A549 (cell line): ENCODE measurements at regions not wholly inside any gene's neighbourhood (a gene's known extent, or its start where the extent isn't known, plus 50 kb on each side); places are given as distances from the start of the nearest gene placed in this dataset.

ENCODE experiments used
- ATAC-seq, 2 experiments: fragments of 200-7000 bp in 1 of 2; fragments of >200 bp in 1 of 2; cut with Nextera tagmentation in 1 of 2; cut with Tn5 transposase in 1 of 2; 3 replicates each; pipeline versions ENCODE4 v1.8.0 to v1.9.1; 2018 to 2020; ENCODE audit warnings: mild to moderate bottlenecking in 1 of 2, moderate library complexity in 1 of 2
- CTCF ChIA-PET: fragments of 300-600 bp; sonication (Branson Sonifier 250); formaldehyde crosslinking; extraction: SDS; loops from one replicate; lab custom pipeline; 2021; ENCODE audit warnings: antibody characterized with exemption, inconsistent platforms; lab: Yijun Ruan, JAX
- POLR2A ChIA-PET: fragments of 350-600 bp; formaldehyde crosslinking; extraction: SDS; loops from one replicate; lab custom pipeline; 2021; ENCODE audit warnings: antibody characterized with exemption, inconsistent platforms; lab: Yijun Ruan, JAX
- DNase-seq, 2 experiments: peaks; one replicate each; pipeline versions ENCODE4 v3.0.0 to v3.0.0-alpha.2; 2011 to 2016; ENCODE audit warnings: low read depth in 1 of 2, low spot score in 1 of 2
- FAIRE-seq: peaks from 2 replicates; lab custom pipeline; 2011; peaks lifted over from hg19 to GRCh38; lab: Jason Lieb, UNC
- H3K27ac ChIP-seq, 2 experiments: fragments of >200 bp; sonication (Bioruptor Twin); formaldehyde crosslinking; 3 replicates each; pipeline ENCODE4 v1.5.1; 2016 to 2017
- H3K4me1 ChIP-seq: fragments of >200 bp; sonication (Bioruptor Twin); formaldehyde crosslinking; 3 replicates; pipeline ENCODE4 v1.6.1; 2016
- H3K4me2 ChIP-seq: fragments of >200 bp; sonication (Bioruptor Twin); formaldehyde crosslinking; 3 replicates; pipeline ENCODE4 v1.6.1; 2016
- H3K4me3 ChIP-seq: fragments of >200 bp; sonication (Bioruptor Twin); formaldehyde crosslinking; 3 replicates; pipeline ENCODE4 v1.5.1; 2016
- H3K9me3 ChIP-seq: fragments of >200 bp; sonication (Bioruptor Twin); formaldehyde crosslinking; 3 replicates; pipeline ENCODE4 v1.6.1; 2016
- ATOH8 ChIP-seq: fragments of 250-450 bp; sonication (Bioruptor Pico); IDR thresholded peaks from 2 replicates; pipeline ENCODE4 v1.5.0; 2020; ENCODE audit warnings: low read depth, mild to moderate bottlenecking, moderate library complexity
- BHLHE40 ChIP-seq: IDR thresholded peaks from 2 replicates; pipeline ENCODE4 v1.6.1; 2012; ENCODE audit warnings: low read depth, low read length, inconsistent platforms
- CEBPB ChIP-seq, 2 experiments: fragments of >200 bp in 1 of 2; sonication (Bioruptor Twin) in 1 of 2; formaldehyde crosslinking in 1 of 2; IDR thresholded peaks; 2 replicates each; pipeline ENCODE4 v1.6.1; 2012 to 2016
- ESRRA ChIP-seq: fragments of 150-350 bp; IDR thresholded peaks from 2 replicates; pipeline ENCODE4 v1.6.1; 2014; ENCODE audit warnings: mild to moderate bottlenecking, low read length, borderline replicate concordance
- FOSL2 ChIP-seq, 2 experiments: fragments of 450-650 bp in 1 of 2; fragments of >200 bp in 1 of 2; sonication (Bioruptor Twin) in 1 of 2; formaldehyde crosslinking; IDR thresholded peaks; 2 replicates each; pipeline versions ENCODE4 v1.5.0 to v1.6.1; 2016 to 2020; ENCODE audit warnings: mild to moderate bottlenecking in 1 of 2, moderate library complexity in 1 of 2
- FOXS1 ChIP-seq: fragments of 250-450 bp; sonication (Bioruptor Pico); IDR thresholded peaks from 2 replicates; pipeline ENCODE4 v1.5.0; 2020; ENCODE audit warnings: mild to moderate bottlenecking, moderate library complexity
- HOXA7 ChIP-seq: fragments of 250-450 bp; sonication (Bioruptor Pico); IDR thresholded peaks from 2 replicates; pipeline ENCODE4 v1.5.0; 2020; ENCODE audit warnings: mild to moderate bottlenecking, moderate library complexity
- HOXB13 ChIP-seq: fragments of 250-450 bp; sonication (Bioruptor Pico); IDR thresholded peaks from 2 replicates; pipeline ENCODE4 v1.5.0; 2020; ENCODE audit warnings: low read depth, mild to moderate bottlenecking, moderate library complexity
- JUNB ChIP-seq: fragments of >200 bp; sonication (Bioruptor Twin); formaldehyde crosslinking; IDR thresholded peaks from 2 replicates; pipeline ENCODE4 v1.6.1; 2016
- MAFK ChIP-seq: fragments of 450-650 bp; IDR thresholded peaks from 2 replicates; pipeline ENCODE4 v1.6.1; 2014; ENCODE audit not compliant: partially characterized antibody
- NR3C1 ChIP-seq: fragments of >200 bp; sonication (Bioruptor Twin); formaldehyde crosslinking; IDR thresholded peaks from 3 replicates; pipeline ENCODE4 v1.6.1; 2017
- POLR2AphosphoS2 ChIP-seq: conservative IDR thresholded peaks from 2 replicates; pipeline ENCODE4 v1.6.1; 2012; ENCODE audit warnings: low read length, improper control_type of control experiment, inconsistent platforms
- RFX5 ChIP-seq: fragments of 450-650 bp; IDR thresholded peaks from 2 replicates; pipeline ENCODE4 v1.7.1; 2014; ENCODE audit warnings: antibody characterized with exemption, mild to moderate bottlenecking, moderate library complexity
- SREBF2 ChIP-seq: fragments of 450-650 bp; IDR thresholded peaks from 2 replicates; pipeline ENCODE4 v1.6.1; 2014; ENCODE audit warnings: mild to moderate bottlenecking, moderate library complexity
- TFCP2L1 ChIP-seq: fragments of 250-450 bp; sonication (Bioruptor Pico); IDR thresholded peaks from 2 replicates; pipeline ENCODE4 v1.5.0; 2021; ENCODE audit warnings: mild to moderate bottlenecking
- TP53 ChIP-seq: fragments of 250-450 bp; sonication (Bioruptor Pico); IDR thresholded peaks from 2 replicates; pipeline ENCODE4 v1.5.0; 2021; ENCODE audit warnings: mild to moderate bottlenecking, moderate library complexity
- ZC3H11A ChIP-seq: fragments of 450-650 bp; IDR thresholded peaks from 2 replicates; pipeline ENCODE4 v1.6.1; 2014; ENCODE audit warnings: antibody characterized with exemption, mild to moderate bottlenecking
- WGBS: methylation state at CpG from one replicate; pipeline ENCODE4 v1.1.6; 2017; ENCODE audit errors: missing lambda C conversion rate; 5-methylcytosine and 5-hydroxymethylcytosine counted together
- TF ChIP-seq, protein P1 (sequence below): fragments of >200 bp; sonication (Bioruptor Twin); formaldehyde crosslinking; IDR thresholded peaks from 2 replicates; pipeline ENCODE4 v1.6.1; 2016
- TF ChIP-seq, protein P2 (sequence below): fragments of 200-600 bp; sonication (generic); IDR thresholded peaks from 2 replicates; pipeline ENCODE4 v1.6.1; 2016; ENCODE audit warnings: antibody characterized with exemption, mild to moderate bottlenecking, moderate library complexity
- TF ChIP-seq, protein P3 (sequence below): fragments of 250-450 bp; sonication (Bioruptor Pico); IDR thresholded peaks from 2 replicates; pipeline ENCODE4 v1.5.0; 2021; ENCODE audit warnings: mild to moderate bottlenecking, moderate library complexity, borderline replicate concordance

GRCh38 chr3:191094057-191094845 lies 104.8 kb upstream of the OSTN start:
- Histone ChIP-seq H3K4me3 (no peak overlapping the region), H3K9me3 (no peaks in the 10 kb centered on the region), H3K27ac (no peak overlapping the region), H3K4me2 (peak overlapping the region; percentile 35; the same call in 2 of the 3 replicates), H3K4me1 (peaks cover 8% of the 10 kb centered on the region; the same call in 2 of the 3 replicates)
- ATAC-seq: peak; percentile 65 to 68
- TF ChIP-seq BHLHE40: no peak
- no peak for TF ChIP-seq POLR2AphosphoS2
- peak; percentile 28 to 63; a peak in 3 of 4 replicates for TF ChIP-seq CEBPB (IDR thresholded peaks at IDR 0.05)
- TF ChIP-seq, protein P1, sequence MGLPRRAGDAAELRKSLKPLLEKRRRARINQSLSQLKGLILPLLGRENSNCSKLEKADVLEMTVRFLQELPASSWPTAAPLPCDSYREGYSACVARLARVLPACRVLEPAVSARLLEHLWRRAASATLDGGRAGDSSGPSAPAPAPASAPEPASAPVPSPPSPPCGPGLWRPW: no peak
- TF ChIP-seq, protein P2, sequence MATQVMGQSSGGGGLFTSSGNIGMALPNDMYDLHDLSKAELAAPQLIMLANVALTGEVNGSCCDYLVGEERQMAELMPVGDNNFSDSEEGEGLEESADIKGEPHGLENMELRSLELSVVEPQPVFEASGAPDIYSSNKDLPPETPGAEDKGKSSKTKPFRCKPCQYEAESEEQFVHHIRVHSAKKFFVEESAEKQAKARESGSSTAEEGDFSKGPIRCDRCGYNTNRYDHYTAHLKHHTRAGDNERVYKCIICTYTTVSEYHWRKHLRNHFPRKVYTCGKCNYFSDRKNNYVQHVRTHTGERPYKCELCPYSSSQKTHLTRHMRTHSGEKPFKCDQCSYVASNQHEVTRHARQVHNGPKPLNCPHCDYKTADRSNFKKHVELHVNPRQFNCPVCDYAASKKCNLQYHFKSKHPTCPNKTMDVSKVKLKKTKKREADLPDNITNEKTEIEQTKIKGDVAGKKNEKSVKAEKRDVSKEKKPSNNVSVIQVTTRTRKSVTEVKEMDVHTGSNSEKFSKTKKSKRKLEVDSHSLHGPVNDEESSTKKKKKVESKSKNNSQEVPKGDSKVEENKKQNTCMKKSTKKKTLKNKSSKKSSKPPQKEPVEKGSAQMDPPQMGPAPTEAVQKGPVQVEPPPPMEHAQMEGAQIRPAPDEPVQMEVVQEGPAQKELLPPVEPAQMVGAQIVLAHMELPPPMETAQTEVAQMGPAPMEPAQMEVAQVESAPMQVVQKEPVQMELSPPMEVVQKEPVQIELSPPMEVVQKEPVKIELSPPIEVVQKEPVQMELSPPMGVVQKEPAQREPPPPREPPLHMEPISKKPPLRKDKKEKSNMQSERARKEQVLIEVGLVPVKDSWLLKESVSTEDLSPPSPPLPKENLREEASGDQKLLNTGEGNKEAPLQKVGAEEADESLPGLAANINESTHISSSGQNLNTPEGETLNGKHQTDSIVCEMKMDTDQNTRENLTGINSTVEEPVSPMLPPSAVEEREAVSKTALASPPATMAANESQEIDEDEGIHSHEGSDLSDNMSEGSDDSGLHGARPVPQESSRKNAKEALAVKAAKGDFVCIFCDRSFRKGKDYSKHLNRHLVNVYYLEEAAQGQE: no peak
- no peak for TF ChIP-seq TFCP2L1 (CRISPR knock-in tag)
- no peak for TF ChIP-seq HOXB13 (CRISPR knock-in tag)
- no peak for TF ChIP-seq HOXA7 (CRISPR knock-in tag)
- no peak for TF ChIP-seq SREBF2
- TF ChIP-seq RFX5: no peak
- TF ChIP-seq MAFK: peak; percentile 89
- TF ChIP-seq JUNB: peak; percentile 66
- peak; percentile 53; the same call in 1 of the 2 replicates for TF ChIP-seq FOSL2 (IDR thresholded peaks at IDR 0.05)
- peak; percentile 68 for TF ChIP-seq FOSL2 (CRISPR knock-in tag; IDR thresholded peaks at IDR 0.05)
- TF ChIP-seq ZC3H11A: no peak
- peak in 1 of 2 experiments; percentile 40 for DNase-seq
- ChIA-PET POLR2A (no interaction called here), CTCF (no interaction called here)
- 35% methylated on average over 3 of the region's 3 CpGs for WGBS
- no peak for FAIRE-seq

DNA sequence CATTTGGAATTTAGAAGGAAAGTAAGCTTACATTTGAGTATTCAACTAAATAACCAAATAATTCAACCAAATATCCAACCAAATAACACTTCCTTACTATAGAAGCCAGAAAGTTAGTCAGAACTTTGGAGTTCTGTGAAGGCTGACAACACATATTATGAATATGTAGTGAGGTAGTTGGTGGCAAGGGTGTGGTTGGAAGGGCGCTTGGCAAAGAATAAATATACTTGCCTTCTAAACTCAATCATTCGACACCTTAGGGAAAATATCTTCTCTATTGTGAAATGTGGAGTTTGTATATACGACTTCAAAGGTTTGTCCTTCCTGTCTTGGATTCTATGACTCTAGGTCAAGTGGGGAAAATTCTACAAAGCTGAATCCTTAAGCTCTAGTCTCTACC lies 111.7 kb upstream of the OSTN start:
- FAIRE-seq: no peak
- ChIA-PET POLR2A (no interaction called here), CTCF (no interaction called here)
- Histone ChIP-seq H3K4me1 (no peaks in the 10 kb centered on the region), H3K4me3 (no peak overlapping the region), H3K27ac (no peak overlapping the region), H3K4me2 (no peak overlapping the region), H3K9me3 (no peaks in the 10 kb centered on the region)
- no peak for DNase-seq
- 34% methylated on average over 3 of the region's 3 CpGs for WGBS
- TF ChIP-seq ATOH8 (no peak), FOXS1 (CRISPR knock-in tag) (no peak), TP53 (CRISPR knock-in tag) (no peak), NR3C1 (no peak), ESRRA (no peak)
- TF ChIP-seq, protein P3, sequence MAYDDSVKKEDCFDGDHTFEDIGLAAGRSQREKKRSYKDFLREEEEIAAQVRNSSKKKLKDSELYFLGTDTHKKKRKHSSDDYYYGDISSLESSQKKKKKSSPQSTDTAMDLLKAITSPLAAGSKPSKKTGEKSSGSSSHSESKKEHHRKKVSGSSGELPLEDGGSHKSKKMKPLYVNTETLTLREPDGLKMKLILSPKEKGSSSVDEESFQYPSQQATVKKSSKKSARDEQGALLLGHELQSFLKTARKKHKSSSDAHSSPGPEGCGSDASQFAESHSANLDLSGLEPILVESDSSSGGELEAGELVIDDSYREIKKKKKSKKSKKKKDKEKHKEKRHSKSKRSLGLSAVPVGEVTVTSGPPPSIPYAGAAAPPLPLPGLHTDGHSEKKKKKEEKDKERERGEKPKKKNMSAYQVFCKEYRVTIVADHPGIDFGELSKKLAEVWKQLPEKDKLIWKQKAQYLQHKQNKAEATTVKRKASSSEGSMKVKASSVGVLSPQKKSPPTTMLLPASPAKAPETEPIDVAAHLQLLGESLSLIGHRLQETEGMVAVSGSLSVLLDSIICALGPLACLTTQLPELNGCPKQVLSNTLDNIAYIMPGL (CRISPR knock-in tag): no peak
- ATAC-seq: no peak
